ENCODE measurements at regions not wholly inside any gene's neighbourhood (a gene's known extent, or its start where the extent isn't known, plus 50 kb on each side); places are given as distances from the start of the nearest gene placed in this dataset.

DNA sequence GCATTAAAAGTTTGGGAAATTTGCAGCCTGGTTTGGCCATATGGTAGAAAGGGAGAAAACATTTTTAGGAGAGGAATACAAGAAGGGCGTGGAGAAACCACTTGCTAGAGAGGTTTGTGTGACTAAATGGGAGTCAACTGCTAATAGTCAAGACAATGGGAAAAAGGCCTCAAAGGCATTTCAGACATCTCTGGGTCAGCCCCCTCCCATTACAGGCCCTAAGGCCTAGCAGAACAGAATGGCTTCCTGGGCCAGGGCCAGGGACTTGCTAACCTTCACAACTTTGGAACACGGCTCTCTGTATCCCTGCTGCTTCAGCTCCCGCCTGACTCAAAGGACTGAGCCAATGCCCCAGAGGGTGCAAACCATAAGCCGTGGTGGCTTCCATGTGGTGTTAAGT, 752.3 kb upstream of the ADAMTS5 start:
- DNase-seq = no peak

DNA sequence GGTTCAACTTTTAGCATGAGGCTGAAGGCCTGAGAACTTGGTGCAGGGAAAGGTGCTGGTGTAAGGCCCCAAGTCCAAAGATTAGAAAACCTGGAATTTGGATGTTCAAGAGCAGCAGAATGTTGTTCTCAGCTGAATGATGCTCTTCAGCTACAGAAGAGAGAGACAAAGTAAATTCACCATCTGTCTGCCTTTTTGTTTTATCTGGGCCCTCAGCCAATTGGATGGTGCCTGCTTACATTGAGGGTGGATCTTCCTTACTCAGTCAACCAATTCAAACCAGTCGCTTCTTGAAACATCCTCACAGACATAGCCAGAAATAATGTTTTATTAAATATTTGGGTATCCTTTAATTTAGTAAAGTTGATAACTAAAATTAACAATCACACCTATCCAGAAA, 748.2 kb upstream of the ADAMTS5 start:
- no peak for DNase-seq

DNA sequence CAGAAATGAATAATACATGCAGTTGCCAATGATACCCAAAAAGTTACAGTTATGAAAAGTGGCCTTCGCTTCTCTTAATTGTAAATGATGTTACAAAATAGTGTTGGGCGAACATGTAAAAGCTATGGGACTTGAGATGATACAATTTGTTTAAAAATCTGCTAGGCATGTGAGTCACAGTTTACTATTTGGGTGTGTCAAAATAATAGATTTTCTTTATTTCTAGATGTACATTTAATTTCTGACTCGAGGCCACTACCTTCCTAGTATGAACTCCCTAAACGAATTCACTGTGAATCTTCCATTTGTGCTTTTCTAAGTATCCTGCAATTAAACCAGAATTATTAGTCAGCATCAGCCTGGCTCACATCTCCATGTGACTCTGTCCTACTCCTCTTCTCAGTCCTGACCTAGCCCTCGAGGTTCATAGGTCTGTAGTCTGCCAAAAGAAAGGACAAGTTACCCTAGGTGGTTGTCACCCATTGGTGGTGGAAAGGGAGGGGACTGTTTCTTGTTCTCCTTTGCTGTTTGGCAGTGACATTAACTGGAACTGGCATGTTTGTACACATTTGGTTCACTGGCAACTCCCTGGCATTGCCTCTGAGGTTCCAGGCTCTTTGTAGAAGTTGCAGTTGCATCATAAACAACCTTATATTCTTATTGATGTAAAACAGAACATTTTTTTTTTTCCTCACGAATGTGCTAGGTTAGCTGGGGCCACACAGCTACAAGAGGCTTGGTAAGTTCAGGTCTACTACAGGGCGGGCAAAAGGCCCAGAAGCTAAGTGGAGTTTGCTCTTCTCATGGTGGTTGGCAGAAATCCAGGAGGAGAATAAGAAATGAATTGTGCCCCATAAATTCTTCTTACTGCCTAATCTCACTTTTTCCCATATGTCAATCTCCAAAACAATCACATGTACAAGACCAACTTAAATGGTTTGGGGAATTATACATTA, 746.5 kb upstream of the ADAMTS5 start:
- no peak for DNase-seq

GRCh38 chr21:27704567-27705166, 737.8 kb upstream of the ADAMTS5 start:
- no peak for DNase-seq

- no peak for DNase-seq
Measured at GRCh38 chr21:27703791-27704190, 736.9 kb upstream of the ADAMTS5 start.

DNA sequence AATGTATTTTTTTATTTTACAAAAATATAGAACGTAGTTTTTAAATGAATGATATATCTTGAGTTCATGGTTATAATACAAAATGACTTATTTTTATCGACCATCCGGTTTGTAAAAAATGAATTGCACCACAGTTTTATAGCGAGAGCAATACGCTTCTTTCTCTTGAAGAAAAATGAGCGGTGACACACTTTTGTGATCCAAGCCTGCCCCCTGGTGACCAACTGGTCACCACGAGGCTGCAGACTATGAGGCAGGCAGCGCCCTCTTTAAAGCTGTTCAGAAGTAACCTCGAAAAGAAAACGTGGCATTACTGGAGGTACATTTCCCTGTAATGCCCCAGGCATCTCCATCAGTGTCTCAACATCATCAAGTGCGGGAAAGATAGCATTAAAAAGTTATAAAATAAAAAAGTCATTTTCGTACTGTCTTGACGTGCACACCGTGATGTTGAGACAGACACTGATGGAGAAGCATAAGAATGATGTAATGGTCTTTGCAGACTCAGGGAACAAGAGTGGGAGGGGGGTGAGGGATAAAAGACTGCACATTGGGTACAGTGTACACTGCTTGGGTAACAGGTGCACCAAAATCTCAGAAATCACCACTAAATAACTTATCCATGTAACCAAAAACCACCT, 734.2 kb upstream of the ADAMTS5 start:
- peak; percentile 23 for DNase-seq

DNA sequence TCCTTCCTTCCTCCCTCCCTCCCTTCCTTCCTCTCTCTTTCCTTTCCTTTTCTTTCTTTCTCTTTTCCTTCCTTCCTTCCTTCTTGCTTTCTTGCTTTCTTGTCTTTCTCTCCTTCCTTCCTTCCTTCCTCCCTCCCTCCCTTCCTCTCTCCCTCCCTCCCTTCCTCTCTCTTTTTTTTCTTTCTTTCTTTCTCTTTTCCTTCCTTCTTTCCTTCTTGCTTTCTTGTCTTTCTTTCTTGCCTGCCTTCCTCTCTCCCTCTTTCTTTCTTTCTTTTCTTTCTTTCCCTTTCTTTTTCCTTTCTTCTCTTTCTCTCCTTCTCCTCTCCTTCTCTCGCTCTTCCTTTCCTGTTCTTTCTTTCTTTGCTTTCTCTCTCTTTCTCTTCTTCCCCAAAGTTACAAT, 728.4 kb upstream of the ADAMTS5 start:
- no peak for DNase-seq

- no peak for DNase-seq
Measured at GRCh38 chr21:27694667-27695066, 727.8 kb upstream of the ADAMTS5 start.

DNA sequence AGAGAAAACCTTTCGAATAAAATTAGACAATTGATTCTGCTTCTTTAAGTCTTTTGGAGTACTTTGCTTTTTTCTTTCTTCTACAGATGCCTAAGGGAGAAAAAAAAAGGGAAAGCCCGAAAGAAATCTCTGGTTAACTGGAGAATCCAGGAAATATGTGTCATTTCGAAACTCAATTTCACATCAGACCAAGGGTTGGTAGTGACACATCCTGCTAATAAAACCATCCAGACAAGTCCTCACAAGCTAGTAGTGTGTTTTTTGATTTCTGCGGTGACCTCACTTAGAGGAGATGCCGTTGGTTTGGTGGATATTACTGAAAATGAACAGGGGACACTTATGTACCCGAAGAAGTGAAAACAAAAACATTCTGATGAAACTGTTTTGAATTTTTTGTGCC, 726.5 kb upstream of the ADAMTS5 start:
- no peak for DNase-seq

DNA sequence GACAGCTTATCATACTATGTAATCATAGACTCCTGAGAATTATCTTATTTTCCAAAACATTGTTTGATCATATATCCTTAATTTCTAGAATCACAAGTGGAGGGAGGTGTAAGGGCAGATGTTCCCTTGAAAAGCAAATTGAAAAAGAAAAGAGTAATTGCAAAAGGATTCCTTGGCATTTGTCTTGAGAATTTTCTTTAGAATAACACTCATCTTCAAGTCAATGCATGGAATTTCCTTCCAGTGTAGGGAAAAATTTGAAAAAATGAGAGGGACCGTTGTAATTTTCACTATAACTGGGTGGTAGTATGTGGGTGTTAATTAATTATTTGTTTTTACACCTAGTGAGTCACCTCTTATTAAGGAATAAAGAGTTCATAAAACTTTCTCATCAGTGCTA, 724.6 kb upstream of the ADAMTS5 start:
- no peak for DNase-seq

GRCh38 chr21:27691006-27691405, 724.1 kb upstream of the ADAMTS5 start:
- DNase-seq = no peak

- DNase-seq = no peak
Measured at GRCh38 chr21:27690426-27690825, 723.5 kb upstream of the ADAMTS5 start.

DNA sequence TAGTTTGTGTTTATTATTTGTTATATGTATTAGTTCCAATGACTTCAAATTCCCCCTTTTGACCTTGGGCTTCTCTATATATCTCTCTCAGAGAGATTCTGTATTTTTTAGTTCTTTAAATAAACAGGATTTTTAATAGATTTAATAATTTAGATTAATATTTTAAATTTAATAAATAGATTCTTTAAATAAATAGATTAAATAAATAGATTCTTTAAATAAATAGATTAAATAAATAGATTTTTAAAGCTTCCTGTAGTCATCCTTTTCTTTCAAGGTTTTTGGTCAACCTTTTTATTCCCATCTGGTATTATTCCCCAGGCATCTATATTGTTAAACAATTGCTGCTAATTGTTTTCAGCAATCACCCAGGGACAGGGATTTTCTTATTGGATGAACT, 721.9 kb upstream of the ADAMTS5 start:
- no peak for DNase-seq

- DNase-seq = no peak
Measured at GRCh38 chr21:27683292-27683691, 716.4 kb upstream of the ADAMTS5 start.

DNA sequence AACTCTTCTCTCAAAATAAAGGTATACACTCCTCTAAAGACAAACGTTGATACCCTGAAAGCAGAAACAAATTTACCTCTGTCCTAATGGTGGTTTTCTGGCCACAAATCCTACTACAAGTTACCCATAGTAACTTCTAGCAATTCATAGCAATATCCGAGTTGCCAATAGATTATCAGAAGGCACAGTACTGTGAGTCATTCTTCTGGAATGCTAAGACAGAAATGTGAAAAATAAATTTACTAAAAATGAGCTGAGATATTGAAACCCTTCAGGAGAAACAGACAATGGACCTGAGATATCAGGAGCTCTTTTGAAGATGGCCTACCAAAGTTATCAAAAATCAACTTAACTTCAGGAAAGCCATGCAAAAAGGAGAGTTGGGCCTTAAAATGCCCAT, 715.0 kb upstream of the ADAMTS5 start:
- DNase-seq = no peak

- no peak for DNase-seq
Measured at GRCh38 chr21:27681038-27681437, 714.1 kb upstream of the ADAMTS5 start.

DNA sequence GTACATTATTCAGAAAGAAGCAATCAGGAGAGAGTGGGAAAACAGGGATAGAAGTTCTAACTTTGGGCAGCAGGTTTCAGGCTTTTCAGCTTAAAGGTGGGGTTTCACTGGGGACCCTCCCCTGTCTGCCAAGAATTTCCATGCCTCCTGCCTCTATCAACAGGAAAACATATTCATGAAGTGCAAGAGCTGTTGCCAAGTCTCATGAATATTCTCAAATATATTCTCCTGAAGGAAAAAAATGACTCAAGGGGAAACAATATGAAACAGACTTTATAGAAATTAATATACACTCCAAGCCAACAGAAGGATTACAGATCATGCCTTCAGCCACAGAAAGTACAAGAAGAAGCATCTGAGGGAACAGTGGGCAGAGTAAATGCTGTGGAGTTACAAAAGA, 713.3 kb upstream of the ADAMTS5 start:
- no peak for DNase-seq

DNA sequence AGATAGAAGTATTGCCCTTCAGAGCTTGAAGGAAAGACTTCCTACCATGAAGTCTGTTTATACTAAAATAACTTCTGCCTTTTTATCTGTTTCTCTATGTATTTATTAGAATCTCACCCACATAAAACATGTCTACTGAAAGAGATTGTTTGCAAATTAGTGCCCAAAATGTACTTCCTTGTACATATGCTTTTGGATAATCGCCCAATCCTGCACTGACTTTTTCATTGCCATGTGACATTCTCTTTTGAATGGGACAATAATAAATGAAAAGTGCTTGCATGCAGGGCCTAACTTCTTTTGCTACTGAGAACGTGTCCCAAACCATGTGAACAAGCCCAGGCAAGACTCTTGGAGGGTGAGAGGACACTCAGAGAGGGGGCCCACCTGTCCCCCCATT, 711.6 kb upstream of the ADAMTS5 start:
- DNase-seq = no peak

DNA sequence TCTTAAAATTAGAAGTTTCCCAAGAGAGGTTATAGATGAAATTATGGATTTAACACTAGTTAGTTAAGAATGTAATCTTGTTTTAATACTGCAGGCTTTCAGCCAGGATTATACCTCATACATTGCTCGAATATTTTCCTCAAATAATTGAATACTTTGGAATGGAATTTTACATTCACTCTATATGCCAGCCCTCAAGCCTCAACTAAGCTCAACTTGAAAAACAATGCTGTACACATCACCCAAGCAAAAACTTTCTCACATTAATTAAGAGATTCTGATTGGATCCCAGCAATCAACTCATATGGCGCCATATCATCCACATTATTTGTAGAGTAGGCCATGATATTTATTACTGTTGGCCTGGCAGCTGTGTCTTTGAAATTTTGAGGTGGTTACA, 710.7 kb upstream of the ADAMTS5 start:
- DNase-seq = no peak

- no peak for DNase-seq
Measured at GRCh38 chr21:27675306-27675705, 708.4 kb upstream of the ADAMTS5 start.

- DNase-seq = no peak
Measured at GRCh38 chr21:27674041-27674615, 707.2 kb upstream of the ADAMTS5 start.

GRCh38 chr21:27673581-27673980, 706.7 kb upstream of the ADAMTS5 start:
- no peak for DNase-seq

DNA sequence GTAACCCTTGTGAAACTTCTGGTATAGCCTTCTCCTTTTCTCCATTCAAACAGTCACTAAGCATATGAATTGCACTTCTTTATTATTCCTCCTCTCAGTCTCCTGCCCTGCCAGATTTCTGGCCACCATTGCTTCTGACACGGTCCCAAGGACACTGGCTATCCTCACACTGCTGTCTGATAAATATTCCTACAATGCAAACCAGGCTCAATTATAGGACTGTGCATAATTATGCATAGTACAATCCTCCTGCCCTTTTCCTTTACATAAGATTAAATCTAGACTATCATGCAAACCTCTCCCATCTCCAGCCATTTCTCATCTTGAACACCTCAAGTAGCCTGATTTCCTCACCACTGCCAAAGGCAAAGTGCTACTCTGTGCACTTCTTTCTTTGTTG, 704.3 kb upstream of the ADAMTS5 start:
- DNase-seq = no peak

GRCh38 chr21:27653481-27653880, 686.6 kb upstream of the ADAMTS5 start:
- no peak for DNase-seq

Measured in KG1 (cell line).